ENCODE measurements at regions not wholly inside any gene's neighbourhood (a gene's known extent, or its start where the extent isn't known, plus 50 kb on each side); places are given as distances from the start of the nearest gene placed in this dataset.
"Not testable (repeated sequence)": the region's sequence is repeated elsewhere in the genome, so short reads cannot be mapped to it uniquely, and the experiment has no call there.

GRCh38 chr1:4486408-4487120, 167.8 kb upstream of the AJAP1 start:
- BruUV-seq (replicated peaks) = no TSS peak
- intact Hi-C loops (cut with micrococcal nuclease) = no loop called here
- Mint-ChIP-seq H3K4me1 (ENCODE audit: insufficient read depth, unreplicated experiment) (no peaks in the 10 kb centered on the region), H3K27ac (ENCODE audit: low read depth, unreplicated experiment) (no peak overlapping the region), H3K4me3 (ENCODE audit: unreplicated experiment) (no peak overlapping the region), H3K27me3 (ENCODE audit: insufficient read depth, unreplicated experiment) (no peaks in the 10 kb centered on the region), H3K36me3 (ENCODE audit: insufficient read depth, unreplicated experiment) (no peaks in the 10 kb centered on the region), H3K9me3 (ENCODE audit: unreplicated experiment) (peaks cover 24% of the 10 kb centered on the region)
- DNase-seq (ENCODE audit: unreplicated experiment) = no peak
- ChIA-PET POLR2A (no interaction called here), CTCF (interaction anchor here (0.5 kb wide), 1 partner anchor 540 kb away, joined by 3 read pairs; no protein-coding TSS in a partner anchor)
- no peak for TF ChIP-seq CTCF (IDR thresholded peaks at IDR 0.05; ENCODE audit: unreplicated experiment)

GRCh38 chr1:4488018-4488417, 166.4 kb upstream of the AJAP1 start:
- POLR2A ChIA-PET = no interaction called here
- intact Hi-C loops (cut with micrococcal nuclease) = no loop called here
- CTCF ChIA-PET = no interaction called here
- Mint-ChIP-seq H3K4me3 (ENCODE audit: unreplicated experiment) (no peak overlapping the region), H3K9me3 (ENCODE audit: unreplicated experiment) (peaks cover 25% of the 10 kb centered on the region), H3K27ac (ENCODE audit: low read depth, unreplicated experiment) (no peak overlapping the region), H3K4me1 (ENCODE audit: insufficient read depth, unreplicated experiment) (no peaks in the 10 kb centered on the region), H3K36me3 (ENCODE audit: insufficient read depth, unreplicated experiment) (no peaks in the 10 kb centered on the region), H3K27me3 (ENCODE audit: insufficient read depth, unreplicated experiment) (no peaks in the 10 kb centered on the region)
- no peak for DNase-seq (ENCODE audit: unreplicated experiment)
- no peak for TF ChIP-seq CTCF (IDR thresholded peaks at IDR 0.05; ENCODE audit: unreplicated experiment)
- BruUV-seq (replicated peaks) = no TSS peak

- Mint-ChIP-seq H3K4me3 (ENCODE audit: unreplicated experiment) (no peak overlapping the region), H3K36me3 (ENCODE audit: insufficient read depth, unreplicated experiment) (no peaks in the 10 kb centered on the region), H3K27me3 (ENCODE audit: insufficient read depth, unreplicated experiment) (no peaks in the 10 kb centered on the region), H3K9me3 (ENCODE audit: unreplicated experiment) (peaks cover 32% of the 10 kb centered on the region), H3K4me1 (ENCODE audit: insufficient read depth, unreplicated experiment) (no peaks in the 10 kb centered on the region), H3K27ac (ENCODE audit: low read depth, unreplicated experiment) (no peak overlapping the region)
- ChIA-PET POLR2A (interaction anchor here (0.5 kb wide), 1 partner anchor 141 kb away, joined by 3 read pairs; no protein-coding TSS in a partner anchor), CTCF (no interaction called here)
- BruUV-seq (replicated peaks) = no TSS peak
- no peak for DNase-seq (ENCODE audit: unreplicated experiment)
- TF ChIP-seq CTCF (IDR thresholded peaks at IDR 0.05; ENCODE audit: unreplicated experiment) = no peak
- intact Hi-C loops (cut with micrococcal nuclease) = no loop called here
Observed at GRCh38 chr1:4489486-4489885, 164.9 kb upstream of the AJAP1 start.

GRCh38 chr1:4489992-4490391, 164.4 kb upstream of the AJAP1 start:
- CTCF ChIA-PET; H3K36me3 Mint-ChIP-seq (ENCODE audit: insufficient read depth, unreplicated experiment); H3K27me3 Mint-ChIP-seq (ENCODE audit: insufficient read depth, unreplicated experiment); H3K27ac Mint-ChIP-seq (ENCODE audit: low read depth, unreplicated experiment); H3K4me1 Mint-ChIP-seq (ENCODE audit: insufficient read depth, unreplicated experiment); intact Hi-C loops (cut with micrococcal nuclease); DNase-seq (ENCODE audit: unreplicated experiment); H3K4me3 Mint-ChIP-seq (ENCODE audit: unreplicated experiment); BruUV-seq (replicated peaks): not testable (repeated sequence)
- POLR2A ChIA-PET = interaction anchor here (0.5 kb wide), 1 partner anchor 141 kb away, joined by 3 read pairs; no protein-coding TSS in a partner anchor
- H3K9me3 Mint-ChIP-seq (ENCODE audit: unreplicated experiment) = peaks cover 32% of the 10 kb centered on the region

Data from MCF 10A (cell line).